AML-193 (cell line): ENCODE measurements at regions not wholly inside any gene's neighbourhood (a gene's known extent, or its start where the extent isn't known, plus 50 kb on each side); places are given as distances from the start of the nearest gene placed in this dataset.
"Not testable (repeated sequence)": the region's sequence is repeated elsewhere in the genome, so short reads cannot be mapped to it uniquely, and the experiment has no call there.

Experiments used
- DNase-seq, 2 experiments: peaks; one replicate each; lab custom pipeline; 2025; lab: John Stamatoyannopoulos, UW

GRCh38 chr7:32681174-32681518 lies 185.9 kb downstream of the AVL9 start:
- DNase-seq = no peak

DNA sequence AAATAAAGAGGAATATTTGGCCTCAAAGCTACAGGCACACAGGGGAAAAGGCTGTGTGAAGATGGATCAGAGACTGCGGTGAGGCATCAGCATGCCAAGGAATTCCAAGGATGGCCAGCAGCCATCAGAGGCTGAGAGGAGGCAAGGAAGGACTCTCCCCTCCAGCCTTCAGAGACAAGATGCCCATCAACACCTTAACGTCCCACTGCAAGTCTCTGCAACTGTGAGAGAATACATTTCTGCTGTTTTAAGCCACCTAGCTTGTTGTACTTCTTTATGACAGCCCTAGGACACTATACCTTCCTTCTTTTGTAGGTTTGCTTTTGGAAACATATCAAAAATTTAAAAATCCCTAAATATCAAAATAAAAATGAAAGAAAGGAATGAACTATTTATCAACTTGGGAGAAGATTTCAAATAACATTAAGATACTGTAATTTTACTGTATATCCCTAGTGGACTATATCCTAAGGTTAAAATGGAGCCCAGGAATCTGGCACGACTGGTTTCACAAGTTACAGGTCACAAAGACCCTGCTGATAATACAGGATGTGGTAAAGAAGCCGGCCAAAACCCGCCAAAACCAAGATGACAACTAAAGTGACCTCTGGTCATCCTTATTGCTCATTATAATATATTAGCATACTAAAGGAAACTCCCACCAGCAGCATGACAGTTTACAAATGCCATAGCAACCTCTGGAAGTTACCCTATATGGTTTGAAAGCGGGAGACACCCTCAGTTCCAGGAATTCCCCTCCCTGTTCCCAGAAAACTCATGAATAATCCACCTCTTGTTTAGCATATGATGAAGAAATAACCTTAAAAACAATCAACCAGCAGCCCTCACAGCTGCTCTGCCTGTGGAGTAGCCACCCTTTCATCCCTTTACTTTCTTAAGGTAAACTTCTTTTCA lies 185.2 kb downstream of the AVL9 start:
- no peak for DNase-seq

DNA sequence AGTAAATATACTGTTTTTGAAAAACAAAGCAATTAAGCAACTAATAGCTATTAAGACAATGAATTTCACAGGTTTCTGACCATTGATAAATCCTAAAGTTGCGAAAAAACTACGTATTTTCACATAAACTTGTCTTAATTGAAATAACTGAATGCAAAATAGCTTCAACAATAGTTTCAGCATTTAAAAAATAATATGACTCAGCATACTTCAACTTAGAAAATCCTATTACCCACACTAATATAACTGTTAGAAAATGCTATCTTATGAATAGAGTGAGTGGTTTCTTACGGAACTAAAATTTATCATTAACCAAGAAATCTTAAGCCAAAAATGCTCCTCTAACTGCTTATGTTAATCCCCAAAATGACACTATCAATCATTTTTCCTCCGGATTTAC lies 183.9 kb downstream of the AVL9 start:
- no peak for DNase-seq

- DNase-seq = no peak
Measured at GRCh38 chr7:32677593-32677992, 182.3 kb downstream of the AVL9 start.

DNA sequence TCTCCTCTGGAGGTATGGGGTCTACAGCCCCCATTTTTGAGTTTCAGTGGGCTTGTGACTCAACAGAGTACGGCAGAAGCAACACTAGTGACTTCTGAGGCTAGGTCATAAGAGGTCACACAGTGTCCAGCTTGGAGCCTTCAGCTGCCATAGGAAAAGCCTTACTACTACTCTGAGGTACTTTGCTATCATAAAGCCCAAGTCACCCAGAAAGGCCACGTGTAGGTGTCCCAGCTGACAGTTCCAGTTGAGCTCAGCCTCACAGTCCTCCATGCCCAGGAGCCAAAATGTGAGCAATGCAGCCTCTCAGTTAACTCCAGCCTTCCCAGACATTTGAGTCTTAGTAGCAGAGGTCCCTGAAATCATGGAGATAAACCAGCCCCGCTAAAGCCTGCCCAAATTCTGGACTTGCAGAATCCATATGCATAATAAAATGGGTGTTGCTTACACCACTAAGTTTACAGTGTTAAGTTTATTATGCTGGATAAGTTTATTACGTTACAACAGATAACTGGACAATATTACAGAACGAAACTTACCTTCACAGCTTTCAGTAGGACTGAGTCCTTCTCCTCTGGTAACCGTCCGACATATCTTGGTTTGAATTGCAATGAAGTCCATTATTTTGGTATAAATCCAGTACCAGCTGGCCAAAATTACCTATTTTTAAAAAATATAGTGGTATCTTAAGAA lies 181.1 kb downstream of the AVL9 start:
- DNase-seq = no peak

- no peak for DNase-seq
Measured at GRCh38 chr7:32673275-32673983, 178.1 kb downstream of the AVL9 start.

GRCh38 chr7:32670110-32671025 lies 175.1 kb downstream of the AVL9 start:
- no peak for DNase-seq

GRCh38 chr7:32669173-32669870 lies 174.0 kb downstream of the AVL9 start:
- DNase-seq = not testable (repeated sequence)

DNA sequence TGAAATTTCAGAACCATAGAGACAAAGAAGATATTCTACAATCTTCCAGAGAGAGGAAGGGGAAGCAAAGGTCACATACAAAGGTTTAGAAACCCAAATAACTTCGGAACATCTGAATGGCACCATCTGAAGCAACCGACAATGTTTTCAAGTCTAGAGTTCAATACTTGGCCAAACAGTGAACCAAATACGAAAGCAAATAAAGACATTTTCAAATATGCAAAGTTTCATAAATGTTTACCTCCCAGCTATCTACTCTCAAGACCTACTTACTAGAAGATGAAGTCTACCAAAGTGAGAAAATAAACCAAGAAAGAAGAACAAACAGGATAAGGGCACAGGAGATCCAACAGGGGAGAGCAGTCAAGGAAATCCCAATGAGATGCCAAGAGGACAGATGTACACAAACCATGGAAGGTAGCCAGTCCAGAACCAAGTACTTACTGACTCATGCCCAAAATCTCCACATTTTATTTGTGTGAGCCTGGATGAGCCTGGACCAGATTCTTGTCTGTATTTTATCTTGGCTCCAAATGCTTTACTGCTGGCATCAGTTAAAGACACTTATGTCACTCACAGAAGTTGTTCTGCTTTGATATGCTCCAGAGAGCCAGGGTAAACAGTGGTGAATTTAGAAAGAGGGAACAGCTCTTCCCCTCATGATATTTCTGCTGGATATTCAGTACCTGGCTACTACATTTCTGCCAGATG lies 173.3 kb downstream of the AVL9 start:
- DNase-seq = not testable (repeated sequence)

DNA sequence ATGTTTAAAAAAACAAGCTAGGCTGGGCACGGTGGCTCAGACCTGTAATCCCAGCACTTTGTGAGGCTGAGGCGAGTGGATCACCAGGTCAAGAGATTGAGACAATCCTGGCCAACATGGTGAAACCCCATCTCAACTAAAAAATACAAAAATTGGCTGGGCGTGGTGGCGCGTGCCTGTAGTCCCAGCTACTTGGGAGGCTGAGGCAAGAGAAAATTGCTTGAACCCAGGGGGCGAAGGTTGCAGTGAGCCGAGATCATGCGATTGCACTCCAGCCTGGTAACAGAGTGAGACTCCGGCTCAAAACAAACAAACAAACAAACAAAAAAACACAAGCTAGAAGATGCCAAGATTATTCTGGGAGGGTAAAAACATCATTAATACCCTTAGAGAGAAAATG lies 172.3 kb downstream of the AVL9 start:
- not testable (repeated sequence) for DNase-seq

DNA sequence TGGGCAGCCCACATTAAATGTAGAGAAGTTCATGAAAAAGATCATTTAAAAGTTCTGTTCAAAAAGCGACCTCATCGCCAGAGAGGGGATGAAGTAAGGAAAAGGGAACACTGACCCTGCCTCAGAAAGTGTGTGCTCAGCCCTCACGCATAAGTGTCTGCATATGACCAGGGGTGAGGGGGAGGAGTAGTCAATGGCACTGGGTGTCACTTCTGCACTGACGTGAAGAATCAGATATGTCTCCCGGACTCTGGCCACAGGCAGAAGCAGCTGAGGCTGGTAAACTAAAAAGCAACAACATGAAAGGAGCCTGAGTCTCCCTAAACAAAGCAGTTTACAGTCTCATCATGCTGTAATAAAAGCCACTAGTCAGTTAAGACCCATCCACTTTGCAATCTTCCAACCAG lies 168.5 kb downstream of the AVL9 start:
- not testable (repeated sequence) for DNase-seq

DNA sequence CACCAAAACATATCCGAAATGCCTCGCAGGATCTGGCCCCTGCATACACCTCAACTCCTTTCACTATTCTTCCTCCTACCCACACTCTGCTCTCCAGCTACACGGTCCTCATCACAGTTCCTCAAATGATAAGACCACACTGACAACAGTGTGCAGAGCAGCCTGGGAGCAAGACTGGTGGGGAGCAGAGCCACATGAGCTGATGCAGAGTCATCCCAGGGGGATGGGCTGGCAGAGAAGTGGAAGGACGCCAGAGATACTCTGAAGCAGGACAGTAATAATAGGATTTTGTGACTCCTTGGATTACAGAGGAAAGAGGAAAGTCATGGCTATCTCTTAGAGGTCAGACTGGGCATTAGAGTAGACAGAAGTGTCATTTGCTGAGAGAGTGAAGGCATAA lies 167.2 kb downstream of the AVL9 start:
- DNase-seq = peak; percentile 16 to 30

GRCh38 chr7:32661929-32662328 lies 166.6 kb downstream of the AVL9 start:
- no peak for DNase-seq

- no peak for DNase-seq
Measured at GRCh38 chr7:32661501-32661900, 166.2 kb downstream of the AVL9 start.

GRCh38 chr7:32660936-32661335 lies 165.6 kb downstream of the AVL9 start:
- peak; percentile 34 to 55 for DNase-seq

GRCh38 chr7:32659853-32660252 lies 164.6 kb downstream of the AVL9 start:
- DNase-seq = no peak

GRCh38 chr7:32658467-32658869 lies 163.2 kb downstream of the AVL9 start:
- DNase-seq = no peak

DNA sequence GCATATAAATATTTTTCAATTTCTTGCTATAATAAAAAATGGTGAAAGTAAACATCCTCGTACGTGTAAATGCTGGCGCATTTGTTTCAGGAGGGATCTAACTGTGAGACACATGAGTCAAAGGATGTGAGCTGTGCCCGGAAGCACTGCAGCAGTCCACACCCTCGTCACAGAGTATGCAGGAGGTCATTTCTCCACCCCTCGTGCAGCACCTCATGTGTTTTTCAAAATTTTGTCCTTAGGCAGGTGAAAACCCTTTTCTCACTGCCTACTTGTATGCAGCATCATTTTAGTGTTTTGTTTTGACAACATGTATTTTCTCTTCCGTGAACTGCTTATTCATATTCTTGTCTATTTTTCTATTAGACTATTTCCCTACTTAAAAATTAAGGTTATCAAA lies 162.7 kb downstream of the AVL9 start:
- no peak for DNase-seq

DNA sequence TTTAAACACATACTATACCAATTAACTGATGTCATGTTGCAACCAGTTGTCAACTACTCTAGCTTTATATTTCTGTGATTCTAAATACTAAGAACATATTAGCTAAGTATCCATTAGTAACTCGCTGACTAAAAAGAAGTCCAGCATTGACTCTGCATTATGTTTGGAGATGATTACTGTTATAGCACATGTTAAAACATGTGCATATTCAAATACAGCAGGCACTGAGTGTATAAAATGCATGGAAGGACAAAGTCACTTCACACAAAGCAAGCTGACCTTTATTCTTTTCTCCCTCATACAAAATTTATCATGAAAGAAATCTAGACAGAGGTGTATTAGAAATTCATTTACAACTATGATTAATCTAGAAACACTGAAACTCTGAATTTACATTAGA lies 159.3 kb downstream of the AVL9 start:
- DNase-seq = not testable (repeated sequence)

DNA sequence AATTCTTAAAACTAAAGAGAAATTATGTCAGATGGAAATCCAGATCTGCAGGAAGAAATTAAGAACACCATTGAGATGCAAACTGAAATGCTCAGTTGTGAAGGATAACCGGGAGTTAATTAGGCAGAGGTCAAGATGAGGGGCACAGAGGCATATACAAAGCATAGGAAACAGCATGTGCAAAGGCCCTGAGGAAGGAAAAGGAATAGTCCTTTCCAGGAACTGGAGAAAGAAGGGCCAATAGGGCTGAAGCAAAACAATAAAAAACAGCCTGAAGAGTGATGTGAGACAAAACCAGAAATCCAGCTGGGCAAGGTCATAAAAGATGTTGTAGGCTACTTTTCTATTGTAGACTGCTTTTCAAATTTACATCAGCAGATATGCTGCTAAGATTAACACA lies 155.1 kb downstream of the AVL9 start:
- DNase-seq = not testable (repeated sequence)
